Right renal pelvis (tissue), 4 donors: ENCODE measurements at regions not wholly inside any gene's neighbourhood (a gene's known extent, or its start where the extent isn't known, plus 50 kb on each side); places are given as distances from the start of the nearest gene placed in this dataset.
"Not testable (repeated sequence)": the region's sequence is repeated elsewhere in the genome, so short reads cannot be mapped to it uniquely, and the experiment has no call there.

Source experiments
- DNase-seq, 4 donors: peaks; one replicate each; pipeline ENCODE4 v3.0.0-alpha.2; 2013; ENCODE audit warnings: low read depth in 4 of 4, low spot score in 3 of 4, missing footprints in 1 of 4

DNA sequence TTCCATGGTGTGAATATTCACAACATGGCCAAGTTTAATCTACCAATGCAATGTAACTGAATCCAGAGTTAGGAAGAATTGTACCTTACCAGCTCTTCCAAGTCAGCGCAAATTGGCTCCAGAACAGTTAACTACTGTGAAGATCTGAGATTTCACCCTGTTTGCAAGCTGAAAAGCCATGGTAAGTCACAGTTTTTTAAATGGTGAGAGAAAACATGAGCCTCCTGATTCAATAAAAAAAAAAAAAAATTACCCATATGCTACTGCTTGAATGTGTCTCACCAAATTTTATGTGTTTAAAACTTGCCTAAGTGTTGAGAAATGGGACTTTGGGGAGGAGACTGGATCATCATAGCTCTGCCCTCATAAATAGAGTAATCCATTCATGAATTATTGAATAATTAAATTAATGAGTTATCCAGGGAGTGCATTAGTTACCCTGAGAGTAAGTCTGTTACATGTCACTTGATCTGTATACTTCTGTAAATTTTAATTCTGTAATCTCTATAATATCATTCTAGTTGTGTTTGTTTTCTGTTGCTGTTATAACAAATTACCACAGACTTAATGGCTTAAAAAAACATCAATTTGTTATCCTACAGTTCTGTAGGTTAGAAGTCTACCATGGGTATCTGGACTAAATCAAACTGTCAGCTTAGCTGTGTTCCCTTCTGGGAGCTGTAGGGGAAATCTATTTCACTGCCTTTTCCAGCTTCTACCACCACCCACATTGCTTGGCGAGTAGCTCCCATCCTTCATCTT is 1355.9 kb downstream of the GRIK2 start:
- peak in 1 of 4 donors; percentile 5 for DNase-seq

DNA sequence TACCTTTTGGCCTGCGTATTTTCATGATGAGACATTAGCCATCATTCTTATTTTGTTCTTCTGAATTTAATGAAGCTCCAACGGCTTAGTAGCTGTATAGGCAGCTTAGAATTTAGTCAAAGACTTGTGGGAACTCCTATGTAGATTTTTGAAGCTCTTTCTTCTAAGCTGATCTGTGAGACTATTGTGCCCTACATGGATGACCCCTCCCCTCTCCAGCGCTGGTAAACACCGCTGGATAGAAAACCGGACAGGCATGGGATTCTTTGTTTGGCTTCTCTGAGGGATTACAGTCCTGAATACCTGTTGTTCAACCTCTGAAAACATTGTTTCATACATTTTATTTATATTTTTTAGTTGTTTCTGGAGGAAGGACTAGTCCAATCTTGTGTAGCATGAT is 1353.4 kb downstream of the GRIK2 start:
- no peak for DNase-seq

DNA sequence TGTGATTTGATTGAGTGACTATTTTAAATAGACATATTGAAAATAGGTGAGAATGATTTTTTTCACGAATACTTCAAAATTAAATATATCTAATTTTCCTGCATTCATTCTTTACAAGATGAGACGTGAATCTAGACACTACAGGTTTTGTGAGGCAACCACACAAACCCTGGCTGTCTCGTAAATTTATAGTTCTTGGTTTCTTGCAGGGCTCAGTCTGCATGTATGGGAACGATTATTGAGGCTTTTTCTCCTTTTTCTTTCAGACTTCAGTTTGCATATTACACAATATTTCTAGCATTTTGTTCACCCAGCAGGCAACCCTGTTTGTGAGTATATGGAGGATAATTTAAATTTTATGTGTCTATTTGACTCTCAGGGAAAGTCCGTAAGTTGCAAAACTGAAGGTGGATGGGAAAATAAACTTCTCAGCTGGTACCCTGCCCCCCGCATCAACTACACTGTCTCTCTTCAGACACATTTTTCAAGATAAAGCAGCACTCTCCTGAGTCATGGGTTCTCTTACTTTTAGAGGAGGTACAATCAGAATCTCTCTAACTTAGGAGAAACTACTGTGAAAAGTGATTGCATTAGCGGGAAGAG is 1349.3 kb downstream of the GRIK2 start:
- DNase-seq: no peak

DNA sequence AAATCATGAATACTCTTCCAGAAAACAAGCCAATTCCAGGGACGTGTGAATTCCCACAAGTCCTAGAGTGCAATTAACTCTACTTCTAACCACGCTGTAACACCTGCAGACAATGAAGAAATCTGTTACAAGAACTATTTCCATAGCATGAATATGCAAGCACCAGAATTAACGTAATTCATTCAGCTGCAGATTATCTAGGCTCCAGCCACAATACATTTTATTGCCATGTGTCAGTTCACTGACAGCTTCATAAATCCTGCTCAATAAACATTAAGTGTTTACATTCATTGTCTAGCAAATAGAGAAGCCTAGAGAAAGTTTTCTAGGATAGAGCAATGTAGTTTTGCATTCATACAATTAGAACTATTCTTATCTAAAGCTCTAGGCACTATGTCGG is 1348.5 kb downstream of the GRIK2 start:
- DNase-seq: peak in 1 of 4 donors; percentile 9

DNA sequence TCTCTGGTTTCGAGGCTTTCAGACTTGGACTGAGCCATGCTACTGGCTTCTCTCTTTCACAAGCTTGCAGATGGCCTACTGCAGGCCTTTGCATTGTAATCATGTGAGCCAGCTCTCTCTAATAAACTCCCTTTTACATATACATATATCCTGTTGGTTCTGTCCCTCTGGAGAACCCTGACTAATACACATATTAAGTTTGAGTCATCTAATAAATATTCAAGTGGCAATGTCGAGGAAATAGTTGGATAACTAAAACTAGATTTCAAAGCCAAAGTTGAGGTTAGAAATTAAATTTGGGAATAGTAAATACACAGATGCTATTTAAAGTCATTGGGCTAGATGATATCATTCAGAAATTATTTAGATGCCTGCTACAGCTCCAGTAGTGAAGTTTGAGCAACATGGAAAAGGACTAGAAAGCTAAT is 1343.4 kb downstream of the GRIK2 start:
- DNase-seq: no peak

DNA sequence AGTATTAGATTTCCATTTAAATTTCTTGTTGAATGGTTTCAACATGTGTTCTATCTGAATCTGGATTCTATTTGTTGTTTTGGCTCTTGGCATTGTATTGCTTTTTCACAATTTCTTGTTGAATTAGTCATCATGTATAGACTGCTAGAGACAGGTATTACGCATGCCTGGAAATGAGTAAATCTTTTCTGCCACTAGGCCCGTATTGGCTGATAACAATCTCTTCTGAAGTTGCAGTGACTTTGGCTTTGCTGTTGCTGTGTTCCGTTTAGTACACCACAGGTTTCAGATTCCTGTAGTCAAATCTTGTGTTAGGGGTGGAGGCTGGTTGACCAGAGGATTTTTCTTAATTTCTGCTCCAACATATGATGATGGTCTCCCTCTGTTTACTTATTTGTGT is 1339.4 kb downstream of the GRIK2 start:
- DNase-seq: no peak

DNA sequence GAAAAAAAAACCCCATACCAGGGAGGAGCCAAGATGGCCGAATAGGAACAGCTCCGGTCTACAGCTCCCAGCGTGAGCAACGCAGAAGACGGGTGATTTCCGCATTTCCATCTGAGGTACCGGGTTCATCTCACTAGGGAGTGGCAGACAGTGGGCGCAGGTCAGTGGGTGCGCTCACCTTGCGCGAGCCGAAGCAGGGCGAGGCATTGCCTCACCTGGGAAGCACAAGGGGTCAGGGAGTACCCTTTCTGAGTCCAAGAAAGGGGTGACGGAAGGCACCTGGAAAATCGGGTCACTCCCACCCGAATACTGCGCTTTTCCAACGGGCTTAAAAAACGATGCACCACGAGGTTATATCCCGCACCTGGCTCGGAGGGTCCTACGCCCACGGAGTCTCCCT is 1328.6 kb downstream of the GRIK2 start:
- DNase-seq: not testable (repeated sequence)

DNA sequence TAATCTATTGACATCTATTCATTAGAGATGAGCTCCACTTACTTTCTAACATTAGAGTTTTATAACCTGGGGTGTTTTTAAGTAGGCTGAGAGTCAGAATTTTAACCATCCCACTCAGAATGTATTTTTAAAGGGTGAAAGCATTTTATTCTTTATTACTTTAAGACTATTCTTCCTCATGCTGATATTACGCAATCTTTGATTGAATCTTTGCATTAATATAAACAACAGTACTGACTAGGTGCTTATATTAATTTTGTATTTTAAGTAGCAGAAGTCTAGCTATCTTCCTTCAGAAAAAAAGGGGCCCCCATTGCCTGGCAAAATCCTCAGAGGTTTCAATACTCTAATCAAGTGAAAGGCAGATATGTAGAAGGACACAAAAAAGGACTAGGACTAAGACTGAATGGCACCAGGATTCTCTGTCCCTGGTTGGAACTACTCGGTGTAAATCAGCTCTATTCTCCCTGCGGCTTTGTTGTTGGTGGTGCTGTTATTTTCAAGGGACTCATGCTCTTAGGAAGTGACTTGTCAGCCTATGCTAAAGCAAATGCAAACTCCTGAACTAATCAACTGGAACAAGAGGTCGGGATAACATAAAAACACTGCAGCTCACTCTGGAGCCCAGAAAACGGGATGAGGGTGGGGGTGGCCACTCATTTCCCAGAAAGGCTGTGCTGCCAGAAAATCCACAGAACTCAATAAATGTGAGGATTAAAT is 1324.4 kb downstream of the GRIK2 start:
- no peak for DNase-seq

DNA sequence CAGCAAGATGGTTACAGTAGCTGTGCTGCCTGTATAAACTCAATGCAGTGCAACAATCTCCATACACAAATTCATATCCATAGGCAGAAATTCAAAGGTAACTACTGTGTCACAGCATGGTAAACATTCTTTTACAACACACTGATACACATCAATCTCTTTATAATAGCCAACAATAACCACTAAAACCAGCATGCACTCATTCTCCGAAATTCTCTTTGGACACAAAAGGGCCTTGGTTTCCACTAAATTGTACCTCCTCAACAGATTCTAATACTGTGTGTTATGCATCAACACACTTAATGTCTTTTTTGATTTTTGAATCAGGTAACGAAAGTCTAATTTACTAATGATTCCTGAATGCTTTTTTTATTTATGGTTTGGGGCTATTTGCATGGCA is 1323.7 kb downstream of the GRIK2 start:
- DNase-seq: no peak

DNA sequence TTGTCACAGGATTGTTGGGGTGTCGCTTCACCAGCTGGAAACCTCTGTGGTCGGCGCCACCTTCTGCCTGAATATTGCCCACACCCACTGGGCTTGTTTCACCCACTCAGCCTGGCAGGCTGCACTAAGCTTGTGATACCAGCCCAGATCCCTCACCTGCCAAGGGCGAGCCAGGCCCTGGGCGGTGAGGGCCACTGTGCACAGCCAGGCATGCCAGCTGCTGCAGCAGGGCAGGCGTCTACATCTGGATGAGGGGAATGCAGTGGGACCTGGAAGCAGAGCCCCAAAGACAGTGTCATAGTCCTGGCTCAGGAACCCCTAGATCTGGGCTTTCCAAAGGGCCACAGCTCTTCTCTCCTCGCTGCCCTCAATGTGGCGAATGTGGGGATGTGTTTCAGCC is 1307.5 kb downstream of the GRIK2 start:
- DNase-seq: no peak

DNA sequence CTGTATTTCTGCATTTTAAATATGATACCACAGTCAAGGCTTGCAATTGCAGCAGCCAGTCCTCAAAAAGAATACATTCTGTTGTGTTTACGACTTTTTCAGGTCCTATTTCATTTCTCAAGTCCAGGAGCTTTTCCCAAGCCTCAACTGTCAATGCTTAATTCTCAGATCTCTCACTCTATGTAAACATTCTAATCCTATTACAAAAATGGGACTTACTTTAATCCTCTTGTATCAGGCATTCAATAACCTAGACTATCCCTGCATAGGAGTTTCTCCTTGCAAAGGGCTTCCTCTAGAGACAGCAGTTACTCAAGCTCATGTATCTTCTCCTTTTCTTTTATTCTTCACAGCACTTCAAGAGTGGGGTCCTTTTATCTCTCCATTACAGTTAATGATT is 1293.0 kb downstream of the GRIK2 start:
- no peak for DNase-seq

DNA sequence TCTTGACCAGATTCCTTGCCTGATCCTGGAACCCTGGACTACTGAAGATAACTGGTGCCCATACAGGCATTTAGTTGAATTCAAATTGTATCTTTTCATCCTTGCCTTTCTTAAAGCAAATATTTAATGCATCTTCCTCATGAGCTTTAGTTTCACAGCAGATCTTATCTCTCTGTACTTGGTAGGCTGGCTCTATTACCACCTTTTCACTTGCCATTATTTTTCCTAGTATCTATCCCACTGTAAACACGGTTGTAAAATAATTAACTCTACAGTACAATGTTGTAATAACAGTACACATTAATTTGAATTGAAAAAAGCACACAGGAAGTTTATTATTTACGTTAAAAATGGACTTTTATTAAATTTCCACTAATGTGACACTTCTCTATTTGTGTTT is 1286.9 kb downstream of the GRIK2 start:
- no peak for DNase-seq

DNA sequence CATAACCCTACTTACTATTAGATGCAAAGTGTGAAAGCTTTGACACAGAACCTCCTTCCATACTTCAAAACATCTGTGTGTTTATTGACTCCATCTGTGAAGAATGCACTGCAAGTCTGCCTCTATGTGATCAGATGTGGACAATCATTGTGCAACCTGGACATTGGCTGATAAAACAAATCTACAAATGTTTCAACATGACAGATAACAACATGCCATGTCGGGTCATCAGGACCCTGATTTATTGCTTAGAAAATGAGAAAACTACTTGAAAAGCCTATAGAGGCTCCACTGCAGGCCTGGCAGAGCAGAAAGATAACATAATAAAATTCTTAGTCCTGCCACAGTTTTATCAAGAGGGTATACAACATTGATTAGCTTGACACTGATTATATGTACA is 1286.4 kb downstream of the GRIK2 start:
- DNase-seq: no peak

DNA sequence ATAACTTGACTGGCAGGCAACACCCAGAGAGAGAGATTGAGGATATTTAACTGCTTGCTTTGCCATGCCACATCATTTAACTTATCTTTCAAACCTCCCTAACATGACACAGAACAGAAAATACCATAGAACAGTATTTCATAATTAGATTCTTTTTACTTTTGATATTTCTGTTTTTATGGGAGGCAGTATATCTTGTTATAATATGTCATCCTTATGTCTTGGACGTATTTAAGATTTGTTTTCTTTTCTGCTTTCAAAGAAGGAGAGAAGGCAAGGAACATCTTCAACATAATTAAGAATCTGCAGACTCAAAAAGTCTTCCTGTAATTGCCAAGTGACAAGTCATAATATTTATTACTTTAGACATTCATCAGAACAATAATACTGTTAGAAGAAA is 1283.7 kb downstream of the GRIK2 start:
- DNase-seq: no peak

DNA sequence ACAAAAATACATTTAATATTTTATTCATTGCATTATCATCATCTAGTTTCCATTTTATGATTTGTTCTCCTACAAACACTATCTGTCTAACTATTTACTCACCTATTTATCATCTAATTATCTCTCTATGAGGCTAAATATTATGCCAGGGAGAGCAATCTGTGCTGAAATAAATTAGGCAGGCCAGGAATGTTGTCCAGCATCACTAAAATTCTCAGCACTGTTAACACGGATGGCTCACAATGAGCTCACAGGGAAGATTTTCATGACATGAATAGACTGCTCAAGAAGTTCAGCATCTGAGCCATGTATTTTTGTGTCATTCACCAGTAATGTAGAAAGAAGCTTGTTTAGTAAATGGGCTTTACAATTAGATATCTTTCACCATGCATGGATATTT is 1277.2 kb downstream of the GRIK2 start:
- DNase-seq: no peak

DNA sequence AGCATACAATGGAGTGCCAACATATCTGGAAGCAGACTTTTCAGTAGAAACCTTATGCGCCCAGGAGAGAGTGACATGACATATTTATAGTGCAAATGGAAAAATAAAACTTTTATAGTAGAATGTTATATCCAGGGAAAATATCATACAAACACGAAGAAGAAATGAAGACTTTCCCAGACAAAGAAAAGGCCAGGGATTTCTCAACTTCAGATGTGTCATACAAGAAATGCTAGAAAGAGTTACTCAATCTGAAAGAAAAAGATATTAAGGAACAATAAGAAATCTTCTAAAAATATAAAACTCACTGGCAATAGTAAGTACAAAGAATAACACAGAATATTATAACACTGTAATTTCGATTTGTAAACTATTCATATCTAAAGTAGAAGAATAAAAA is 1269.3 kb downstream of the GRIK2 start:
- DNase-seq: no peak

DNA sequence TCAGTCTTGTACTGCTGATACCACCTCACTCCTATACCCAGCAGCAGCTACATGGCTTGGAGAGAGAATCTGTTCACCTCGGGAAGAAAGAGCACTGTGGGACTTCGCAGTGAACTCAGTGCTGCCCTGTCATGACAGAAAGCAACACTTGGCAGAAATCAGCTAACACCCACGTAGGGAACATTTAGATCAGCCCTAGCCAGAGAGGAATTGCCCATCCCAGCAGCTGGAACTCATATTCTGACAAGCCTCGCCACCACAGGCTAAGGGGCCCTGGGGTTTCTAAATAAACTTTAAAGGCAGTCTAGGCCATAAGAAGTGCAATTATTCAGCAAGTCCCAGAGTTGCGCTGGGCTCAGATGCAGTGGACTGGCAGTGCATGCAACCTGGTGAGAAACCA is 1266.8 kb downstream of the GRIK2 start:
- DNase-seq: no peak

DNA sequence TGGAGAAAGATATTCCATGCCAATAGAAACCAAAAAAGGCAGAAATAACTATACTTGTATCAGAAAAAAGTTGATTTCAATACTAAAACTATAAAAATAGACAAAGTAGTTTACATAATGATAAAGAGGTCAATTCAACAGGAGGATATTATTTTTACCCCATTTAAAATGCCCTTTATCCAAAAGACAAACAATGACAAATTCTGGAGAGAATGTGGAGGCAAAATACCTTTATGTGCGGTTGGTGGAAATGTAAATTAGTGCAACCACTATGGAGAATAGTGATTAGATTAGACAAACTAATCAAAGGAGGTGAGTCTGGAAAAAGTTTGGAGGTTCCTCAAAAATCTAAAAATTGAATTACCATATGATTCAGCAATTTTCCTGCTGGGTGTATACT is 1262.3 kb downstream of the GRIK2 start:
- no peak for DNase-seq

DNA sequence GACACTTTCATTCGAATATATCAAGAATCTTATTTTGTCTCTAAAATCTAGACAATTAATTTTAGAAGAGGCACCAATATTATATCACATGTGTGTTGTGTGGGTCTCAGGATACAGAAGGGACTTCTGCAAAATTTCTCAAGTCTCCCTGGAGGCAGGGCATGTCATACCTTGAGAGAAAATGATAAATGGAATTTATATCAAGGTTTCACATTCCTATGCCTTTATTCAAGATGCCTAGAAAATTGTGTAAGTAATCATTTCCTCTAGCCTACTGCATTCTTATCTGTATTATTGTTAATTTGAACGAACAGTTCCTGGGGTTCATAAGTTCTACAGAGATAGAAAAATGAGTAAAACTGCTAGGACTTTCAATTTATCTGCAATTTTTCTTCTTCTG is 1247.9 kb downstream of the GRIK2 start:
- no peak for DNase-seq

DNA sequence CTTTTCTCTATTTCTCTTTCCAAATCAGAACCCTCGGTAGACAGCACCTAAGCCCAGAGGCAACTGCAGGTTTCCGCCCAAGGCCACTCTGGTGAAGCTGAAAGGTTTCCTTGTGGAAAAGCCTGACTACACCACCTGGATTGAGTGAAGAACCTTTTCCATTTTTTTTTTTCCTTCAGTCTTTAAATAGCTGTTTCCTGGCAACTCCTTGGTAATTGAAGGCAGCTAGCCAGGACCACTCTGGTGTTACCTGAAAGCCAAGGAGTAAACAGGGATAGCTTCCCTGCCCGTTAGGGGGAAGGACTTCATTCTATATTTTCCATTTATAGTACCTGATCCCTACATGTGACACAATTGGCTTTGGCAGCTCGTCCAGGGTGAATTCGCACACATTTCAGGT is 1238.4 kb downstream of the GRIK2 start:
- DNase-seq: no peak

DNA sequence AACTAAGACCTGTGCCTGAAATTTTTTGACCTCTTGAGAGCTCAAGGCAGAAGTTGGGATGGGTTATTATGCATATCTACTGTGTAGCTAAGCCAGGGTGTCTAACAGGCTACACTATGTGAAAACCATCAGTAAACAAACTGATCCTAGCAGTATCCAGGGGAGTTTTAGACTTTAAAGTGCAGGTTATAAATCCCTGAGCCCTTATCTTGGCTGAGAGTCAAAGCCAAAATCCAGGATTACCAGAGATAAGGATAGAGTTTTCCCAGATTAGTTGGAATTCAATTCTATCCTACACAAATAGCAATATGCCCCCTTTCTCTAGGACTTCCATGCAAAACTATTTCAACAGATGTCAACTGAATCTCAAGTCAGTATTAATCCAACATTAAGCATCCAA is 1229.7 kb downstream of the GRIK2 start:
- no peak for DNase-seq

DNA sequence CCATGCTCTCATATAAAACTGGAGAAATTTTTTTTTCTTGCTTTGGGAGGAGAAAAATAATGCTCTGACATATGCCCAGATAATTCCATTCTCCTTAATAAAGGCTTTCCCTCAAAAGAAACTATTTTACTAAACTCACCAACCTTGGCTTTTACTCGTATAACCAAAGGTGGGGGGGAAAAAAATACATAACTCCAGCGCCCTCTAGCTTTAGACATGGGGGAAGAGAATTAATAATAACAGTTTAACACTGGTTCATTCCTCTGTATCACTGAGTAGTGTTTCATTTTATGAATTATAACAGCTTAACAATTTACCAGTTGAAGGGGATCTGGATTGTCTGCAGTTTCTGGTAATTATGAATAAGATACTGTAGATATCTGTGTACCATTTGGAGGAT is 1226.1 kb downstream of the GRIK2 start:
- peak in 1 of 4 donors; percentile 1 for DNase-seq
